Spleen (tissue), 11 donors: ENCODE measurements at regions not wholly inside any gene's neighbourhood (a gene's known extent, or its start where the extent isn't known, plus 50 kb on each side); places are given as distances from the start of the nearest gene placed in this dataset.
"Not testable (repeated sequence)": the region's sequence is repeated elsewhere in the genome, so short reads cannot be mapped to it uniquely, and the experiment has no call there.

Experiments used
- DNase-seq: peaks from one replicate; pipeline ENCODE4 v3.0.0-alpha.2; 2020
- H3K27ac ChIP-seq, 8 donors: fragments of 200-600 bp; sonication (generic) in 7 of 8; 1 replicate in 4 of 8; 2 replicates in 4 of 8; pipeline versions ENCODE4 v1.5.0 to v1.8.0; 2016 to 2021; ENCODE audit warnings: inconsistent platforms in 4 of 8, mild to moderate bottlenecking in 4 of 8, moderate library complexity in 1 of 8
- H3K27me3 ChIP-seq, 7 donors: fragments of 200-600 bp; sonication (generic) in 6 of 7; replicated peaks in 1 of 7; 1 replicate in 4 of 7; 2 replicates in 3 of 7; pipeline versions ENCODE4 v1.5.0 to v1.8.0; 2016 to 2021; ENCODE audit warnings: inconsistent platforms in 3 of 7, mild to moderate bottlenecking in 1 of 7
- H3K36me3 ChIP-seq, 6 donors: fragments of 200-600 bp; sonication (generic) in 5 of 6; 1 replicate in 4 of 6; 2 replicates in 2 of 6; pipeline versions ENCODE4 v1.5.0 to v1.8.0; 2016 to 2021; ENCODE audit warnings: inconsistent platforms in 2 of 6
- H3K4me1 ChIP-seq, 6 donors: fragments of 200-600 bp; sonication (generic) in 5 of 6; 1 replicate in 3 of 6; 2 replicates in 3 of 6; pipeline versions ENCODE4 v1.5.0 to v1.8.0; 2016 to 2021; ENCODE audit warnings: inconsistent platforms in 3 of 6
- H3K4me3 ChIP-seq, 8 donors: fragments of 200-600 bp; sonication (generic) in 7 of 8; 1 replicate in 4 of 8; 2 replicates in 4 of 8; pipeline versions ENCODE4 v1.5.0 to v1.8.0; 2016 to 2021; ENCODE audit warnings: inconsistent platforms in 4 of 8, mild to moderate bottlenecking in 4 of 8, moderate library complexity in 2 of 8
- H3K9me3 ChIP-seq, 8 donors: fragments of 200-600 bp; sonication (generic) in 7 of 8; 1 replicate in 4 of 8; 2 replicates in 4 of 8; pipeline versions ENCODE4 v1.5.0 to v1.8.0; 2016 to 2021; ENCODE audit warnings: inconsistent platforms in 4 of 8
- CTCF ChIP-seq, 11 experiments: fragments of 200-600 bp in 7 of 11; fragments of 450-650 bp in 4 of 11; sonication (generic) in 4 of 11; IDR thresholded peaks in 8 of 11; conservative IDR thresholded peaks in 3 of 11; 1 replicate in 7 of 11; 2 replicates in 4 of 11; pipeline versions ENCODE4 v1.4.0 to v1.8.0; 2016 to 2021; ENCODE audit warnings: antibody characterized with exemption in 11 of 11, inconsistent platforms in 4 of 11, mild to moderate bottlenecking in 1 of 11
- POLR2A ChIP-seq, 3 donors: fragments of 450-650 bp; IDR thresholded peaks; one replicate each; pipeline ENCODE4 v1.5.1; 2017; ENCODE audit warnings: antibody characterized with exemption in 3 of 3, mild to moderate bottlenecking in 1 of 3
- POLR2AphosphoS5 ChIP-seq, 3 donors: sonication (generic); formaldehyde crosslinking; IDR thresholded peaks; one replicate each; pipeline ENCODE4 v1.5.1; 2017; ENCODE audit warnings: antibody characterized with exemption in 3 of 3
- WGBS, 5 donors: extraction: QIAGEN DNeasy Blood & Tissue Kit in 3 of 5; methylation state at CpG; one replicate each; pipeline versions ENCODE4 v1.1.5 to v1.1.7; 2013 to 2018; 5-methylcytosine and 5-hydroxymethylcytosine counted together
- intact Hi-C: fragments of 100-400 bp; cut with DNase I; formaldehyde crosslinking; loops from one replicate; pipeline ENCODE4 v1.15.0; 2023; ENCODE audit warnings: low total_unique reads
- donor health status: healthy with polysubstance abuse.
- donor health status: DM: no; HTN: no; CAD: no; lungs with moderate emphysema.
- donor health status: DM: no; HTN: no; CAD: no.
- donor health status: Bipolar disorder and iron deficiency.
- donor health status: healthy.
- donor health status: DM: no; HTN: no; CAD: no.
- donor health status: DM: yes; HTN: yes; CAD: no.

GRCh38 chr9:110029429-110029955 is 178.5 kb downstream of the C9orf152 start:
- peak overlapping the region in 7 of 8 donors; percentile 38 to 76 (median 67) for H3K27ac ChIP-seq
- TF ChIP-seq POLR2AphosphoS5 (IDR thresholded peaks at IDR 0.05) (peak in 1 of 3 donors; percentile 38), CTCF (IDR thresholded peaks at IDR 0.05 in 8 of 11, conservative IDR thresholded peaks at IDR 0.05 in 3 of 11) (no peak), POLR2A (IDR thresholded peaks at IDR 0.05) (no peak)
- 43 to 63% (median 48%) methylated on average over 4 of the region's 4 CpGs for WGBS, 5 donors
- peaks cover 7 to 40% (median 29%) of the 10 kb centered on the region in 6 donors for H3K4me1 ChIP-seq
- H3K4me3 ChIP-seq, result no peak overlapping the region
- H3K9me3 ChIP-seq, result no peaks in the 10 kb centered on the region
- no peaks in the 10 kb centered on the region for H3K36me3 ChIP-seq
- H3K27me3 ChIP-seq, result no peaks in the 10 kb centered on the region
- no peak for DNase-seq
- intact Hi-C loops, result no loop called here

- H3K4me3 ChIP-seq, result no peak overlapping the region
Measured at GRCh38 chr9:110029956-110030480, 177.9 kb downstream of the C9orf152 start.

GRCh38 chr9:110030632-110031031 is 177.3 kb downstream of the C9orf152 start:
- no peak for TF ChIP-seq CTCF (IDR thresholded peaks at IDR 0.05 in 8 of 11, conservative IDR thresholded peaks at IDR 0.05 in 3 of 11)
- no peak for TF ChIP-seq POLR2A (IDR thresholded peaks at IDR 0.05)
- no peak for TF ChIP-seq POLR2AphosphoS5 (IDR thresholded peaks at IDR 0.05)
- no peaks in the 10 kb centered on the region for H3K27me3 ChIP-seq
- H3K4me1 ChIP-seq, result peaks cover 7 to 40% (median 29%) of the 10 kb centered on the region in 6 donors
- H3K4me3 ChIP-seq, result no peak overlapping the region
- intact Hi-C loops, result no loop called here
- H3K36me3 ChIP-seq, result no peaks in the 10 kb centered on the region
- no peaks in the 10 kb centered on the region for H3K9me3 ChIP-seq
- H3K27ac ChIP-seq, result peak overlapping the region in 2 of 8 donors; percentile 71 to 76
- DNase-seq, result no peak
- 83 to 93% (median 92%) methylated on average over 3 of the region's 3 CpGs for WGBS, 5 donors

More at GRCh38 chr9:110029956-110030480, 177.9 kb downstream of the C9orf152 start:
- Histone ChIP-seq H3K27me3 (no peaks in the 10 kb centered on the region), H3K27ac (peak overlapping the region in 7 of 8 donors; percentile 38 to 76 (median 67)), H3K36me3 (no peaks in the 10 kb centered on the region), H3K9me3 (no peaks in the 10 kb centered on the region), H3K4me1 (peaks cover 7 to 40% (median 29%) of the 10 kb centered on the region in 6 donors)
- WGBS, 5 donors, result 55 to 65% (median 61%) methylated on average over 4 of the region's 4 CpGs
- TF ChIP-seq POLR2A (IDR thresholded peaks at IDR 0.05) (no peak), POLR2AphosphoS5 (IDR thresholded peaks at IDR 0.05) (no peak), CTCF (IDR thresholded peaks at IDR 0.05 in 8 of 11, conservative IDR thresholded peaks at IDR 0.05 in 3 of 11) (no peak)
- intact Hi-C loops, result no loop called here
- no peak for DNase-seq

GRCh38 chr9:110031511-110032173 is 176.3 kb downstream of the C9orf152 start:
- Histone ChIP-seq H3K4me1 (peaks cover 7 to 38% (median 28%) of the 10 kb centered on the region in 6 donors), H3K9me3 (no peaks in the 10 kb centered on the region), H3K27me3 (no peaks in the 10 kb centered on the region), H3K4me3 (no peak overlapping the region), H3K36me3 (no peaks in the 10 kb centered on the region), H3K27ac (no peak overlapping the region)
- no peak for DNase-seq
- no peak for TF ChIP-seq POLR2A (IDR thresholded peaks at IDR 0.05)
- TF ChIP-seq POLR2AphosphoS5 (IDR thresholded peaks at IDR 0.05), result no peak
- TF ChIP-seq CTCF (IDR thresholded peaks at IDR 0.05 in 8 of 11, conservative IDR thresholded peaks at IDR 0.05 in 3 of 11), result no peak
- intact Hi-C loops, result no loop called here
- 88 to 96% (median 94%) methylated on average over 3 of the region's 3 CpGs for WGBS, 5 donors

- H3K36me3 ChIP-seq, H3K27ac ChIP-seq, DNase-seq, H3K9me3 ChIP-seq, H3K27me3 ChIP-seq, H3K4me3 ChIP-seq, intact Hi-C loops: not testable (repeated sequence)
- H3K4me1 ChIP-seq, result peaks cover 7 to 31% (median 20%) of the 10 kb centered on the region in 6 donors
- WGBS, 5 donors, result 95 to 97% (median 96%) methylated on average over 7 of the region's 7 CpGs
Measured at GRCh38 chr9:110032532-110032931, 175.4 kb downstream of the C9orf152 start.
